ENCODE measurements at regions not wholly inside any gene's neighbourhood (a gene's known extent, or its start where the extent isn't known, plus 50 kb on each side); places are given as distances from the start of the nearest gene placed in this dataset.

DNA sequence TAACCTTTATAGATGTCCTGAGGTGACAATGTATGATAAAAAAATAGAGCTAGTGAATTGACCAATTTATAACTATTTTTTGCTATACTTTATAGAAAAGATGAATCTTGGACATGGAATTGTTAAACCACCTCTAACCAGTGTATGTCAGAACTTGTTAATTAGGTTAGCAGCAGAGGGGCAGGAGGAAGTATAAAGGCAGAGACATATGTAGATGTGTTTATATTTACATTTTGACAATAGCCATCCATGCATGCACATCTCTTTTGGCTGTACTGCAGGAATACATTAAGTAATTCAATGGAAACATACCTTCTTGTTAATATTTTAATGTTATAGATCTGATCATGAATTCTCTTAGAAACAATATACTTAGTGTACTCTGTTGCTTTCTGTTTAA, 254.6 kb upstream of the NT5E start:
- TF ChIP-seq POLR2A (IDR thresholded peaks at IDR 0.05; ENCODE audit: low read depth, low read length) (no peak), TAF1 (IDR thresholded peaks at IDR 0.05; ENCODE audit: borderline replicate concordance, low read depth, low read length) (no peak)

Measured in GM12892 (cell line).